Fibroblast of lung (primary cell): ENCODE measurements at regions not wholly inside any gene's neighbourhood (a gene's known extent, or its start where the extent isn't known, plus 50 kb on each side); places are given as distances from the start of the nearest gene placed in this dataset.

ENCODE experiments used
- EZH2 ChIP-seq: IDR thresholded peaks from 2 replicates; pipeline ENCODE4 v1.5.1; 2012; ENCODE audit warnings: low read length, control low read depth, mild to moderate bottlenecking; ENCODE audit errors: missing control alignments
- TF ChIP-seq, protein P1 (sequence below), 2 donors: IDR thresholded peaks in 1 of 2; conservative IDR thresholded peaks in 1 of 2; 1 replicate in 1 of 2; 2 replicates in 1 of 2; pipeline ENCODE4 v1.5.1; 2011 to 2012; ENCODE audit warnings: low read length in 2 of 2, control low read depth in 1 of 2, inconsistent platforms in 1 of 2, low read depth in 1 of 2, mild to moderate bottlenecking in 1 of 2

DNA sequence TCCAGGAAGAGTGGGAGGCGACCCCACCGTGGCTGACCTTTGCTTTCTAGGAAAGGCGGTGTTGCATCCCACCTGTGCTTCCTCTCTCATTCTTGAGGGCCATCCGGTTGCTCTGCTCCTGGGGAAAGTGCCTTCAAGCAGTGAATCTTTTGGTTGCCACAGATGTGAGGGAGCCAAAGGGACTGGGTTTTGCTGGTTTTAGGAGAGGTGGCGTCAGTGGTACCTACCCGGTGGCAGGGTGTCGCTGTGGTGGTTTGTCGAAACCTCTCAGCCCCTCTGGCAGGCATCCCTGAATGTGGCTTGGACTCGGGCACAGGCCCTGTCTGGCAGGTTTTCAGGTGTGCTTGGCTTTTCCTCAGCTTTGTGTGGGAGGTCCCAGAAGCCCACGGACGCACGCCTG lies 611.5 kb downstream of the KCNJ18 start:
- TF ChIP-seq, protein P1, sequence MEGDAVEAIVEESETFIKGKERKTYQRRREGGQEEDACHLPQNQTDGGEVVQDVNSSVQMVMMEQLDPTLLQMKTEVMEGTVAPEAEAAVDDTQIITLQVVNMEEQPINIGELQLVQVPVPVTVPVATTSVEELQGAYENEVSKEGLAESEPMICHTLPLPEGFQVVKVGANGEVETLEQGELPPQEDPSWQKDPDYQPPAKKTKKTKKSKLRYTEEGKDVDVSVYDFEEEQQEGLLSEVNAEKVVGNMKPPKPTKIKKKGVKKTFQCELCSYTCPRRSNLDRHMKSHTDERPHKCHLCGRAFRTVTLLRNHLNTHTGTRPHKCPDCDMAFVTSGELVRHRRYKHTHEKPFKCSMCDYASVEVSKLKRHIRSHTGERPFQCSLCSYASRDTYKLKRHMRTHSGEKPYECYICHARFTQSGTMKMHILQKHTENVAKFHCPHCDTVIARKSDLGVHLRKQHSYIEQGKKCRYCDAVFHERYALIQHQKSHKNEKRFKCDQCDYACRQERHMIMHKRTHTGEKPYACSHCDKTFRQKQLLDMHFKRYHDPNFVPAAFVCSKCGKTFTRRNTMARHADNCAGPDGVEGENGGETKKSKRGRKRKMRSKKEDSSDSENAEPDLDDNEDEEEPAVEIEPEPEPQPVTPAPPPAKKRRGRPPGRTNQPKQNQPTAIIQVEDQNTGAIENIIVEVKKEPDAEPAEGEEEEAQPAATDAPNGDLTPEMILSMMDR (conservative IDR thresholded peaks at IDR 0.05 in 1 of 2, IDR thresholded peaks at IDR 0.05 in 1 of 2; ENCODE audit: low read depth in 1 of 2, low read length in 2 of 2), result no peak
- TF ChIP-seq EZH2, result no peak
